ENCODE measurements at regions not wholly inside any gene's neighbourhood (a gene's known extent, or its start where the extent isn't known, plus 50 kb on each side); places are given as distances from the start of the nearest gene placed in this dataset.

DNA sequence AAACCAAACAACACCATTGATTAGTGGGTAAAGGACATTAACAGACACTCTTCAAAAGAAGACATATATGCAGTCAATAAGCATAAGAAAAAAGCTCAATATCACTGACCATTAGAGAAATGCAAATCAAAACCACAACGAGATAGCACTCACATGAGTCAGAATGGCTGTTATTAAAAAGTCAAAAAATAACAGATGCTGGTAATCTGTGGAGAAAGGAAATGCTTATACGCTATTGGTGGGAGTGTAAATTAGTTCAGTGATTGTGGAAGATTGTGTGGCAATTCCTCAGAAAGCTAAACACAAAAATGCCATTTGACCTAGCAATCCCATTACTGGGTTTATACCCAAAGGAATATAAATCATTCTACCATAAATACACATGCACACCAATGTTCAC is 182.6 kb downstream of the TRPC6 start:
- DNase-seq: no peak

DNA sequence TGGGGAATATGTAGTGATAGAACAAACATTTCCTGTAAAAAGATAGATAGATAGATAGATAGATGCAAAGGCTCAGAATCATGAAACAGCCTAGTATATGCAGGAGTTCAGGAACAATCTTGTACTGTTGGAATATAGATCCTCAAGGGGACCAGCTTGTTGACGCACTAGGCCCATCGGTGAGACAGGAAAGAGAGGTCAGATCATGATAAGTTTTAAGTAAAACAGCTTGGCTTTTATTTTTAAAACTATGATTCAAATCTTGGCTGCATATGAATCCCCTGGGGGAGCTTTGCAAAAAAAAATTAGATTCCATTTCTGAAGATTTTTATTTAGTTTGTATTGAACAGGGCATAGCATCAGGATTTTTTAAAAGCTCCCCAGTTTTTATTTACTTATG is 185.8 kb downstream of the TRPC6 start:
- DNase-seq: no peak

DNA sequence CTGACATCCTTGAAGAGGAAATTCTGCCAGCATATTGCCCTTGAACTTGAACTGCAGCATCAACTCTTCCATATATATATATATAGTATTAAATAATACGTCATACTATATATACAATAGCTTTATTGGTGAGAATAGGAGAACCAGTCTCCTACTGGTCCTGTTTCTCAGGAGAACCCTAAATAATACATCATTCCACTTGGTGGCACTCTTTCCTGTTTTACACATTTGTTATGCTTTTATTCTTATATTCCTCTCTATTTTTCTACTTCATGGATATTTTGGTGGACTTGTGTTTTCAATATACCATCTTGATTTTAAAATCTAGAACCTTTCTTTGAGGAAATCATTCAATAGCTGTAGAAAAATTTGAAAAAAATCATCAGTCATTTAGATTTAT is 193.3 kb downstream of the TRPC6 start:
- DNase-seq: no peak

DNA sequence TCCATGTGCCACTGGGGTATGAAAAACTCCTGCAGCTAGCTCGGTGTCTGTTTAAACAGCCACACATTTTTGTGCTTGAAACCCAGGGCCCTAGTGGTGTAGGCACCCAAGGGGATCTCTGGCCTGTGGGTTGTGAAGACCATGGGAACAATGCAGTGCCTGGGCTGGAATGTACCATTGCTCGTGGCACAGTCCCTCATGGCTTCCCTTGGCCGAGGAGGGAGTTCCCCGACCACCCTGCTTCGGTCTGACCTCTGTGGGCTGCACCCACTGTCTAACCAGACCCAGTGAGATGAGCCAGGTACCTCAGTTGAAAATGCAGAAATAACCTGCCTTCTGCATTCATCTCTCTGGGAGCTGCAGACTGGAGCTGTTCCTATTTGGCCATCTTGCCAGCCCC is 214.0 kb downstream of the TRPC6 start:
- no peak for DNase-seq

DNA sequence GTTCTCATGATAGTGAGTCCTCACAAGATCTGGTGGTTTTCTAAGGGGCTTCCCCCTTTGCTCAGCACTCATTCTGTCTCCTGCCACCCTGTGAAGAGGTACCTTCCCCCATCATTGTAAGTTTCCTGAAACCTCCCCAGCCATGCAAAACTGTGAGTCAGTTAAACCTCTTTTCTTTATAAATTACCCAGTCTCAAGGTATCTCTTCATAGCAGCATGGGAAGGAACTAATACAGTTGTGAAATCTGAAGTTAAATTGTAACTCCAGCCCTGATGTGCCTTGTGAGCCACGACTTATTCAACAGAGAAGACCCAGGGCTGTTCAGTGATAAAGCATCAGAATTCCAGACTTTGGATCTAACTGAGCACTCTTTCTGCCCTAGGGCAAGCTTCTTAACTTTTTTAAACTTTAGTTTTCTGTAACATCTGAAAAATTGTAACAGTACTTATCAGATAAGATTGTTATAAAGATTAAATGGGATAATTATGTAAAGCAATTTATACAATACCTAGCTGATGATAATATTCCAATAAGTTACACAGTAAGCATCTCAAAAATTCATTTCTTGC is 220.0 kb downstream of the TRPC6 start:
- no peak for DNase-seq

DNA sequence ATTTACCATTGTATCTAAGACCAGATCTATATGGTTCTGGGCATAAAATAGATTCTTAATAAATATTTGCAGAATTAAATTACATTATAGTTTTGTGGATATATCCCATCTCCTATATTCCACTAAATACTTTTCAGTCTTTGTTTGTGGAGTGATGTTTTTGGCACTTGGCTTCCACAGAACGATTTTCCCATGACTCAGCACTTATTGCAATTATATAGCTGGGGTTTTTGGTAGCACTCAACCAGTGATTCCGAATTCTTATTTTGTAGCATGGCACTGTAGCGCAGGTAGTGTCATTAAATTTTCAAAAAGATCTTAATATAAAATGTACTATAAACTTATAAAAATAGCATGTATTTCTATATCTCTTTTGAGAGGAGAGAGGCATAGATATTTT is 221.2 kb downstream of the TRPC6 start:
- no peak for DNase-seq

DNA sequence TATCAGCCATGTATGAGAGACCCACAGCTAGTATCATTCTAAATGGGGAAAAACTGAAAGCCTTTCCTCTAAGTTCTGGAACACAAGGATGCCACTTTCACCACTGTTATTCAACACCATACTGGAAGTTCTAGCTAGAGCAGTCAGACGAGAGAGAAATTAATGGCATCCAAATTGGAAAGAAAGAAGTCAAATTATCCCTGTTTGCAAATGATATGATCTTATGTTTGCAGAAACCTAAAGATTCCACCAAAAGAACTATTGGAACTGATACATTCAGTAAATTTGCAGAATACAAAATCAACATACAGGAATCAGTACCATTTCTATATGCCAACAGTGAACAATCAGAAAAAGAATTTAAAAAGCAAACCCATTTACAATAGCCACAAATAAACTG is 226.0 kb downstream of the TRPC6 start:
- no peak for DNase-seq

DNA sequence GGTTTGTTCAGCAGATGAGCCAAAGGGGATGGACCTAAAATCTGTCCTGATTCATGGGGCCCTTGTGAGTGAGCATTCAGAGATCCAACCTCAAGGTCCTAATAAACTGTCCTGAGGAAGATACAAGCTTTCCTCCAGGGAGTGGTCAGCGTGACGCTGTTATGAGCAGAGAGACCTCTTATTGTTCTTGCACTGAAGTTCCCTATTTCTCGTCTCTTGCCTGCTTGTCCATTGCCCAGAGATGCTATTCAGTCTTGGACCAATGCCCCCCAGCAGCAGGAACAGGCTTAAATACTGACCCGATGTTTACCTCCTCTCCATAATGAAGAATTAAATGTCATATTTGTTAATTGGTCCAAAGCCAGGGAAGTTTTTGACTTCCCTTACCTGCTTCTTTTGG is 225.2 kb upstream of the PGR start:
- no peak for DNase-seq

DNA sequence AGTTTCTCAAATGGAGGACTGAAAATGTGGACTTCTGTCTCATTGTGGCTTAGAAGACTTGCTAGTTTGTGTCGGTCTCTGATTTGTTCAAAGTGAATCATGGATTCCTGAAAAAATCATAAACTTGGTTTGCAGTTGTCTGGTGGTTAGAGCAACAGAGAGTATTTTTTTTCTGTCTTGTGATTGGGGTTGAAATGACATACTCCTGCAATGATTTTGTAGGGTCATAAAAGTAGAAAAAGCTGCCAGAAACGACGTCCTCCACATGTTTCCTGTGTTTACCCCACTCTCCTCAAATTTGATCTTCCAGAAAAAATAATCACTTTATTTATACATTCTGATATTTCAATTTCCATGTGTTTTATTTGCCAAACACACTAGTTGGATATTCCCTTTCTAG is 219.2 kb upstream of the PGR start:
- DNase-seq: no peak

DNA sequence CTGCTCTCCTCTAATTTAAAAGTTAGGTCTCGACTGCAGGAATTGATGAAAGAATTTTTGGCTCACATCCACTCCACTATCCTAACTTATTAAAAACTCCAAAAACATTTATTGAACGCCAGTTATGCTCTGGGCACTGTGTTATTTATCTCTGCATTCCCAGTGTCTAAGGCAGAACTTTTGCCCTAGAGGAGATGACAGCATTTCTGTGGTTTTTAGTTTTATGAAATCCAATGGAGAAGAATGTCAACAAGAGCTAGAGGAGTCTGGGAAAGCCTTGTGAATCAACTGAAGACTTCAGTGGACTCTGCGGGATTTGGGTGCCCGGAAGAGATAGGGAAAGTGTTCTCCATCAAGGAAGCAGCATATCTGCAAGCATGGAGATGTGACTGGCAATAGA is 217.0 kb upstream of the PGR start:
- no peak for DNase-seq

DNA sequence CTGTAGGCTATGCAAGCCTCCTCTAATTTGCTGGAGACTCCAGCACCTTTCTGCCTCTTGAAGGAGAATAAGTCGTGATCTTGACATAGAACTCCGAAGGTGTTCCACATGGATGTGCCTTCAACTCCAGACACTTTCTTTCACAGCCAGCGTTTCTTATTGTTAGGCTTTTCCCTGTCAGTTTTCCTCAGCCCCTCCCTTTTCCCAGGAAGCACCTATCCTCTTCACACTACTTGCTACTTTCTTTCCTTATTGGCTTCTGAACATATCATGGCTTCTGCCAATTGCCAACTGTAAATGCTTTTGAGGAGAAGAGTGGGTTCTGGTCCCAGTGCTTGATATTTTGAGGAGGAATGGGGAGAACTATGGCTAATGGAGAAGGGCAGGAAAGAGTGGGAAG is 216.3 kb upstream of the PGR start:
- no peak for DNase-seq

DNA sequence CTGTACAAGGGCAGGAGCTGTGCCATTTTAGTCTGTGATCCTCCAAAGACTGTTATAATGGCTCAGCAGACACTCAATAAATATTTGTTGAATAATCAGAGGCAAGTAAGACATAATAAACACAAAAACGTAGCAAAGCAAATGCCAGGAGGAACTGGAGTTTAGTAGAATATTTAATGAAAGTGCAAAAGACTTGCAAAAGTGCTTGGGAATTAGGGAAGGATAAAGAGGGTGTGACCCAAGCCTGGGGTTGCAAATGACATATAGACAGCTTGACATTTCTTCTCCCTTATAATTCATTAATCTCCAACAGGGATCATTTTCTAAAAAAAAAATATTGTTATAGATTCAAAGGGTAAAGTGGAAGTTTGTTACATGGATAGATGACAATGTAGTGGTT is 212.7 kb upstream of the PGR start:
- no peak for DNase-seq

DNA sequence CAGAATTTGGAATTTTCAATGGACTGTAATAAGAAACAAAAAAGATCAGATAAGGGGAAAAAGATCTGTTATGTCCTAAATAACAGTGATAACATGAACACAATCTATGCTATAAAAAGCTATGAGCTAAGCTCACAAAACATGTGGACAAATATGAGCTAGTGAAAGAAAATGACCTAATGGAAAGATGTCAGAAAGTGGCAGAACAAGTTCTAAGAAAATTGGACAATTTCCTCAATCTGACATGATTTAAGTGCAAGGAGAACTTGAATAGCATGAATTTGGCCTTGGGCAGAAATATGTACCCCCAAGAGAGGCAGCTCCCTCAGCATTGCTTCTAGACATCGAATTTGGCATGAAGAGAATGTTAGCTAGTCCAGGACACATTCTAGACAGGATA is 212.0 kb upstream of the PGR start:
- DNase-seq: no peak

DNA sequence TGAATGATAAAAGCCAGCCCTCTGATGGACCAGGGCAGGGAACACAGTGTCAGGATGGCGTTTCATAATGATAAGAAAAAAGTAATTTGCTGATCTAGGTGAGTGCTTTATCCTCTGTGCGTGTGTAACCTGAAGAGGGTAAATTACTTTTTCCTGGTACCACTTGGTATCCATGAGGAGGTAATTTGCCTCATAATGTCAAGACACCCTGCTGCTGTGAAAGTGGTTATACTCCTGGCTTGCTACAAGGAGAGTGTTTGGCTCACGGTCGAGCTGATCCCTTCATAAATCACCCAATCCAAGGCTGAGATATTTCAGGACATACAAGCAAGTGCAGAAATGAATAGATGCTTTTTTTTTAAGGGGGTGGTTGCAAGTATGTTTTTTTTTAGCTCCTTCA is 207.2 kb upstream of the PGR start:
- DNase-seq: no peak

DNA sequence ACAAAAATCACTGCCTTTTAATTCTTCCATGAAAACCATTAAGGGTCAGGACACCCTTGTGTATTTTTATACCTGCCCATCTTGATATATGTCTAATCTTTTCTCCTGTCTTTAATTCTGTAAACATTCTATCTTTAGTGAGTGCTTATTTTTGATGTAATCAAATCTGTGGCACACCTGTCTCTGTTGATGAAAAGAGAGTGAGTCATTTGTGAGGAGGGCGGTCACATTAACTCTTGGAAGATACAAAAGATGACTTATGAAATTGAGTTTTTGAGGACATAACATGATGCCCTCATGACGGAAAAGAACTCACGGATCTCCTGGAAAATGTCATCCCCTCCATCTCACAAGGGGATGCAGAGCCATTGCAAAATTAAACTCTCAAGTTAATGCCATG is 206.5 kb upstream of the PGR start:
- DNase-seq: no peak

DNA sequence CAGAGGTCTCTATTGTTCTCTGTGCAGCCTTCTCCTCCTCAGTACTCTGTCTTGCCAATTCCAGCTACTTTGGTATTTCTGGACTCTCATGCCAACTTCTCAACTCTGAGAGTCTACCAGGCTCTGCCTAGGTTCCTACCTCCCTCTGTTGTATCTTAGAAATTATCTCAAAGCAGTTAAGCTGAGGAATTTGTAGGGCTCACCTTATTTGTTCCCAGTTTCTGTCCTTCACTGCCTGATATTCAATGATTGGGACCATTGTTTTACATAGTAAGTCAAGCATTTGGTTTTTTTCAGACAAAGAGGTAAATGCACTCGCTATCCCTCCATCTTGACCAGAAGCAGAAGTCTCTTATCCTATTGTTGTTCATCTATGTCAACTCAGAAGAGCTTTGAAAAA is 205.0 kb upstream of the PGR start:
- no peak for DNase-seq

DNA sequence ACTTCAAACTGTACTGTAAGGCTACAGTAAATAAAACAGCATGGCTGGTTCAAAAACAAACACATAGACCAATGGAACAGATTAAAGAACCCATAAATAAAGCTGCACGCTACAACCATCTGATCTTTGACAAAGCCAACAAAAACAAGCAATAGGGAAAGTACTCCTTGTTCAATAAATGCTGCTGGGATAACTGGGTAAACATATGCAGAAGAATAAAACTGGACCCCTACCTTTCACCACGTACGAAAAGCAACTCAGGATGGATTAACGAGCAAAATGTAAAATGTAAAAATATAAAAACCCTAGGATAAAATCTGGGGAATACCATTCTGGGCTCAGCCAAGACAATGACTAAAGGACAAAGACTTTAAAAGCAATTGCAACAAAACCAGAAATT is 201.8 kb upstream of the PGR start:
- DNase-seq: no peak

DNA sequence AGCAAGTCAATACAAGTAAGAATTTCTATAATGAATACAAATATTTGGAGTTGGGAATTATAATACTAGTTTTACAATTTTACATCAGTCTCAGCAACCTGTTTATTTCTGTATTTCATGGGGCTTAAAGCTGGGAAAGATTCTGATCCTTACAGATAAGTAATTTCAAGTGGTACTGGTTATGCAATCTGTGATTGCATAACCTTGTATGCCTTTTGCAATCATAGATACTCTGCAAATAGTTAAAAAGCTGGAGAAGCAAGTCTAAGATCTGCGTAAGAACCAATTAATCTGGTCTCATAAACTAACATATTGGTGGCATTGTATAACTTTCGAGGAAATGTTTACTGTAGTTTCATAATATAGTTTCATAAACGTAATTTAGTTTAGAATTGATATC is 198.3 kb upstream of the PGR start:
- no peak for DNase-seq

DNA sequence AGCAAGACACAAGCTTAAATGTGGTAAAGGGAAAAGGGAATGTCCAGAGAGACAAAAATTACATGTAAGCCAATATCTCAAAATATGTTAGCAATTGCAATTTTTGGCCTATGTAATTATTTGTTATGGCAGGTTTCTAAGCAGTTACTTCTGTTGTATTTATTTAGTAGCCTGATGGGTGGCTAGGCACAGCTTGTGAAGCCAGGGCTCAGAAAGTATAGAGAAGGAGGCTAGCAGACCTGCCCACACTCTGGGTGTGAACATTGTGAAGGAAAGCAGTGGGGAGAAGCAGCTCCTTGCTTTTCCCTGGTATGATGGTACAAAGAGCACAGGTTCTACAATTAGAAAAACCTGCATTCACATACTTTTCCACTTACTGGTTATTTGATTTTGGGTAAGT is 196.5 kb upstream of the PGR start:
- no peak for DNase-seq

DNA sequence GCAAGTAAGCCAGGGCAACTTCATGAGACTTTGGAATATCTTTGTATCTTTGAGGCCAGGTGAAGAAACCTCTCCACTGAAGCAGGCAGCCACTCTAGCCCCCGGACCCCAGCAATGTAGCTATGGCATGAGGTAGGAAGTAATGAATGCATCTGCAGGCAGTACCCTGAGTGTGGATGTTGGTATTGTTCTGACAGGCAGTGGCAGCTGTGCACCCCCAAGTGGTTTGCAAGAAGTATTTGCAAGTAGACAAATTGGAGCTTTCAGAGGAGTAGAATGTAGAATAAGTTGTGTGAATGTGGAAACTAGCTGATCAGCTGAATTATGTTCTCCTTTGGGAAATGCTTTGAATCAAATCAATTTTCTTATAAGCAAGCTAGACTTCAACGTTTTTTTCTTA is 194.4 kb upstream of the PGR start:
- DNase-seq: no peak

DNA sequence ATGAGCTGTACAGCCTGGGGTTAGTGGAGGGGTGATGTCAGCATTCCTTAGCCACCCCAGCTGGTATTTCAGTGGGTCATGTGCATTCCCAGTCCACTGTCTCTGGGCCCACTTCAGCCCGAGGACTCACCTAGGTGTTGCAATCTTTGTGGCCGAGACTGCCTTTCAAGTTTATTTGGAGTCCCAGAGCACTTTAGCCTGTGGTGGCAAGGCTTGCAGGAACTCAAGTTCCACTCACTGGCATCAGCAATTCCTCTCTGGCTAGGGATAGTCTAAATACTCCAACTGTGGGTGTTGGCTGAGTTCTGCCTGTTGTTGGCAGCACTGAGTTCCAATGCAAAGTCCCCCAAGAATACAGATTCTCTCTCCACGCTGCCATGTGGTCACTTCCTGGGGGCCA is 191.6 kb upstream of the PGR start:
- DNase-seq: no peak

DNA sequence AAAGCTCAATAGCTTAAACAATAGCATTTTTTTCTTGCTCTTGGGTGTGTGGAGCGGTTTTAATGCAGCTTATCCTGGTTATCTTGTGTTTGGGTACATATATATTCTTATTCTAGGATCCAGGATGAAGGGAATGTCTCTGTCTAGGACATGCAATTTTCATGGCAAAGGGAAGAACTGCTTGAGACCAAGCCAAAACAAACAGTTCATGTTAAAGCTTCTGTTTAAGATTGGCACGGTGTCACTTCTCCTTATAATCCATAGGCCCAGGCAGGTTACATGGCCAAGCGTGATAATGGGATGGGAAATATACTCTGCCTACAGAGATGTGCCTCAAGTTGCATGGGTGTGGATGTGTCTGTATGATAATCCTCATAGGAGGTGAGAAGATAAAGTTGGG is 177.1 kb upstream of the PGR start:
- no peak for DNase-seq

DNA sequence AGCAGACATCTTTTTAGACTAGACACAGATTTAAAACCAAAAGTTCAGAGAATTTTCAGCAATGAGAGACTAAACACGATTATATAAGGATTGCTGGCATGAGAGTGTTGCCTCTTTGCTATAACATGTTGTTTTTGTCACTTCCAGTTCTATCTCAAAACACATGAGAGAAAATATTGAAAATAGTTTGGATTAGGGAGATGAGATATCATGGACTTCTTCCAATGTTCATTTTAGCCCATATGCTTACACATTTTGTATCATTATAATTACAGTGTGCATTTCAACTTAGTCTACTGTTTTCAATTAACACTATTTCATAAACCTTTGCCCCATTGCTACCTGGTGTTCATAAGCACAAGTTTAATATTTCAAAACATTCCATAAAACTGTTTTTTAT is 175.9 kb upstream of the PGR start:
- no peak for DNase-seq

DNA sequence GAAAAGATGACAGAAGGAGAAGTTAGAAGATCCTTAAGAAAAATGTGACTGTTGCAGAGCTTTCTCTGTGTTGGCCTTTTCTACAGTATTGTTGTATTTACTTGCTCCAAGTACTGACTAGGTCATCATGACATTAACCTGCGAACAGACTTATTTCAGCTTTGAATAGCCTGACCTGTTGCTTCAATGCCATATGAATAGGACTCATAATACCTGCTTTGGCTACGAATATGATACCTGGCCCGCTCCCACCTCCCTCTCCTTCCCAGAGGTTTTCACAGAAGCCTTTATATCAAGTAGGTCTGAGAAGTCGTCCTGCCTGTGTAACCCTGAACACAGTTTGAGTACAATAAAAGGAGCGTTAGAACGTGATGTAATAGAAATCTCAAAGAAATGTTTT is 169.6 kb upstream of the PGR start:
- no peak for DNase-seq

DNA sequence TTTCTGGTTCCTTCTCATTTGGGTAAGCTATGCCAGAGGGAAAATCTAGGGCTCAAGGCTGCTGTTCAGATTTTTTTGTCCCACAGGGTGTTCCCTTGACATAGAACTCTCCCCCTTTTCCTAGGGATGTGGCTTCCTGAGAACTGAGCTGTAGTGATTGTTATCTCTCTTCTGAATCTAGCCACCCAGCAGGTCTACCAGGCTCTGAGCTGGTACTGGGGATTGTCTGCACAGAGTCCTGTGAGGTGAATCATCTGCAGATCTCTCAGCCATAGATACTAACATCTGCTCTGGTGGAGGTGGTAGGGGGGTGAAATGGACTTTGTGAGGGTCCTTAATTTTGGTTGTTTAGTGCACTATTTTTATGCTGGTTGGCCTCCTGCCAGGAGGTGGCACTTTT is 167.3 kb upstream of the PGR start:
- no peak for DNase-seq

DNA sequence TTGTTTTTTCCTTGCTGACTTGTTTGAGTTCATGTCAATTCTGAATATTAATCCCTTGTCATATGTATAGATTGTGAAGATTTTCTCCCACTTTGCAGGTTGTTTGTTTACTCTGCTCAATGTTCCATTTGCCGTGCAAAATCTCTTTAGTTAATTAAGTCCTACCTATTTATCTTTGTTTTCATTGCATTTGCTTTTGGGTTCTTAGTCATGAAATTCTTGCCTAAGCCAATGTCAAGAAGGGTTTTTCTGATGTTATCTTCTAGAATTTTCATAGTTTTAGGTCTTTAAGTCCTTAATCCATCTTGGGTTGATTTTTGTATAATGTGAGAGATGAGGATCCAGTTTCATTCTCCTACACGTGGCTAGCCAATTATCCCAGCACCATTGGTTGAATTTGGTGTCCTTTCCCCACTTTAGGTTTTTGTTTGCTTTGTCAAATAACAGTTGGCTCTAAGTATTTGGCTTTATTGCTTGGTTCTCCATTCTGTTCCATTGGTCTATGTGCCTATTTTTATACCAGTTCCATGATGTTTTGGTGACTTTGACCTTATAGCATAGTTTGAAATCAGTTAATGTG is 163.1 kb upstream of the PGR start:
- DNase-seq: no peak

Data from NCI-H446 (cell line).